ENCODE measurements at regions not wholly inside any gene's neighbourhood (a gene's known extent, or its start where the extent isn't known, plus 50 kb on each side); places are given as distances from the start of the nearest gene placed in this dataset.

DNA sequence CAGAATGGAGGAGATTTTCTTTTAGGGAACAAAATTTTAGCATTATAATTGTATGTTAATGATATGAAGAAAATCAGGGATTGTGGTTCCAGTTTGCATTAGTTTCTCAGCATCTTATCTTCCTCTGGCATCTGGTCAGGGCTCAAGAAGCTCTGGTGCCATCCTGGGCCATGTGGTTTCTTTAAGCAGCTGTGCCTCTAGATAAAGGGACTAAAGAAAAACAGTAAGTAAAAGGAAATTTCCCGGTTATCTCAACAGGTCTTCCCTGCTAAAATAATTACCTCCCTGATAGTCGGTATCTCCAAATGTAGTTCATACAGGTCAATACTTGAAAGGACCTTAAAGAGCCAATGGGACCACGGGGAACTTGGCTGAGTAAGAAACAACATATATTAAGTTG, 375.1 kb upstream of the RBMS3 start:
- TF ChIP-seq POLR2A (IDR thresholded peaks at IDR 0.05; ENCODE audit: extremely low read depth, insufficient read length) = no peak
- TF ChIP-seq, protein P1, sequence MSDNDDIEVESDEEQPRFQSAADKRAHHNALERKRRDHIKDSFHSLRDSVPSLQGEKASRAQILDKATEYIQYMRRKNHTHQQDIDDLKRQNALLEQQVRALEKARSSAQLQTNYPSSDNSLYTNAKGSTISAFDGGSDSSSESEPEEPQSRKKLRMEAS (IDR thresholded peaks at IDR 0.05; ENCODE audit: low read depth, low read length) = no peak
- TF ChIP-seq, protein P2, sequence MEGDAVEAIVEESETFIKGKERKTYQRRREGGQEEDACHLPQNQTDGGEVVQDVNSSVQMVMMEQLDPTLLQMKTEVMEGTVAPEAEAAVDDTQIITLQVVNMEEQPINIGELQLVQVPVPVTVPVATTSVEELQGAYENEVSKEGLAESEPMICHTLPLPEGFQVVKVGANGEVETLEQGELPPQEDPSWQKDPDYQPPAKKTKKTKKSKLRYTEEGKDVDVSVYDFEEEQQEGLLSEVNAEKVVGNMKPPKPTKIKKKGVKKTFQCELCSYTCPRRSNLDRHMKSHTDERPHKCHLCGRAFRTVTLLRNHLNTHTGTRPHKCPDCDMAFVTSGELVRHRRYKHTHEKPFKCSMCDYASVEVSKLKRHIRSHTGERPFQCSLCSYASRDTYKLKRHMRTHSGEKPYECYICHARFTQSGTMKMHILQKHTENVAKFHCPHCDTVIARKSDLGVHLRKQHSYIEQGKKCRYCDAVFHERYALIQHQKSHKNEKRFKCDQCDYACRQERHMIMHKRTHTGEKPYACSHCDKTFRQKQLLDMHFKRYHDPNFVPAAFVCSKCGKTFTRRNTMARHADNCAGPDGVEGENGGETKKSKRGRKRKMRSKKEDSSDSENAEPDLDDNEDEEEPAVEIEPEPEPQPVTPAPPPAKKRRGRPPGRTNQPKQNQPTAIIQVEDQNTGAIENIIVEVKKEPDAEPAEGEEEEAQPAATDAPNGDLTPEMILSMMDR (IDR thresholded peaks at IDR 0.05; ENCODE audit: low read depth, low read length) = no peak
- TF ChIP-seq MYC (IDR thresholded peaks at IDR 0.05; ENCODE audit: low read depth, low read length) = no peak
- no peak overlapping the region for H3K4me3 ChIP-seq (ENCODE audit: low read depth, low read length)
- DNase-seq (ENCODE audit: low read depth) = no peak

DNA sequence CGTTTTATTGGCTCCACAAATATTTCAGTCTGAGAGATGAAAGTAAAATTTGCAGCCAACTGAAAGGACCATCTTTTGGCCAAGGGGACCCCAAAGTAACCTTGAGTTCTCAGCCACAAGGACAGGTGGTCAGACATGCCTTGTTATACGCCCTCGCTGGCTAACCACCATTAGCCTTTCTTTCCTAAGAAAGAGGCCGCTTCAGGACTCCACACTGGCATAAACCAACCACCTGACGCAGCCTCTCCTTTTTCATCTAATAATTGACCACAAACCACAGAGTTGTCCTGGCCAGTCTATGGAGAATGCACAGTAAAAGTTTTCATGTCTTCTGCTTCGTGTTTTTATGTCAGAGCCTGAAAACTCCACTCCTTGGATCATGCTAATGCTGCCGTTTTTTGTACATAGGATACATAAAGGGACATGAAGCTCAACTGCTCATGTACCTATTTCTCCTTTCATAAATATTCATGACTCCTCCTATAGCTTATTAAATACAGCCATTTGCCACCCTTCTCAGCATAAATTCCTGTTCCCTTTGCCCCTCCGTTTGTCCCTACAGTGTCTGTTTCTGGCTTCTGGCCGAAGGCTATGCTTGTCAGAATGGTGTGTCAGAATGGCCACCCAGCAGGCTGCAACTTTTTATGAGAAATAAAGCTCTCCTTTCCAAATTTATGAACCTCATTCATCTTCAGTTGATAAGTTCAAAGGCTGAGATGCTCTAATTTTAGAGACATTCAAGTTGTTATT, 374.1 kb upstream of the RBMS3 start:
- no peak for DNase-seq (ENCODE audit: low read depth)

DNA sequence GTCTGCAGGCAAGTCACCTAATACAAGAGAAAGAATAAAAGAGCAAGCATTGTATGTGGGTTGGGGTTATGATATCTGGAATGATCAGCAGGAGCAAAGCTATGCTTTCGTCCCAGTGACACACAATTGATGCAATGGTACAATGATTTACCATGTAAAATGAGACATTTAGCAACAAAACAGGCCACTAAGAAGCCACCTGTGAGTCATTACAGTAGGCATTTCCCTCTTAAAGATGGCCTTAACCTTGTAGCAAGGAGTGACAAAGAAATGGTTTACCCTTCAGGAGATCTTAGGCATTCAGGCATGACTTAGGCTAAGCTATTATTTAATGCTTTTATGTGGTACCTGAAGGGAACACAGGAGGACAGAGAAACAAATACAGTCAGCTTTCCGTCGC, 373.3 kb upstream of the RBMS3 start:
- TF ChIP-seq, protein P1 (IDR thresholded peaks at IDR 0.05; ENCODE audit: low read depth, low read length) = no peak
- TF ChIP-seq, protein P2 (IDR thresholded peaks at IDR 0.05; ENCODE audit: low read depth, low read length) = no peak
- TF ChIP-seq MYC (IDR thresholded peaks at IDR 0.05; ENCODE audit: low read depth, low read length) (no peak), POLR2A (IDR thresholded peaks at IDR 0.05; ENCODE audit: extremely low read depth, insufficient read length) (no peak)
- DNase-seq (ENCODE audit: low read depth) = no peak
- no peak overlapping the region for H3K4me3 ChIP-seq (ENCODE audit: low read depth, low read length)

More for the DNA sequence above, 374.1 kb upstream of the RBMS3 start:
- TF ChIP-seq POLR2A (IDR thresholded peaks at IDR 0.05; ENCODE audit: extremely low read depth, insufficient read length) (no peak), MYC (IDR thresholded peaks at IDR 0.05; ENCODE audit: low read depth, low read length) (no peak)
- TF ChIP-seq, protein P2 (IDR thresholded peaks at IDR 0.05; ENCODE audit: low read depth, low read length) = no peak
- TF ChIP-seq, protein P1 (IDR thresholded peaks at IDR 0.05; ENCODE audit: low read depth, low read length) = no peak
- H3K4me3 ChIP-seq (ENCODE audit: low read depth, low read length) = no peak overlapping the region

DNA sequence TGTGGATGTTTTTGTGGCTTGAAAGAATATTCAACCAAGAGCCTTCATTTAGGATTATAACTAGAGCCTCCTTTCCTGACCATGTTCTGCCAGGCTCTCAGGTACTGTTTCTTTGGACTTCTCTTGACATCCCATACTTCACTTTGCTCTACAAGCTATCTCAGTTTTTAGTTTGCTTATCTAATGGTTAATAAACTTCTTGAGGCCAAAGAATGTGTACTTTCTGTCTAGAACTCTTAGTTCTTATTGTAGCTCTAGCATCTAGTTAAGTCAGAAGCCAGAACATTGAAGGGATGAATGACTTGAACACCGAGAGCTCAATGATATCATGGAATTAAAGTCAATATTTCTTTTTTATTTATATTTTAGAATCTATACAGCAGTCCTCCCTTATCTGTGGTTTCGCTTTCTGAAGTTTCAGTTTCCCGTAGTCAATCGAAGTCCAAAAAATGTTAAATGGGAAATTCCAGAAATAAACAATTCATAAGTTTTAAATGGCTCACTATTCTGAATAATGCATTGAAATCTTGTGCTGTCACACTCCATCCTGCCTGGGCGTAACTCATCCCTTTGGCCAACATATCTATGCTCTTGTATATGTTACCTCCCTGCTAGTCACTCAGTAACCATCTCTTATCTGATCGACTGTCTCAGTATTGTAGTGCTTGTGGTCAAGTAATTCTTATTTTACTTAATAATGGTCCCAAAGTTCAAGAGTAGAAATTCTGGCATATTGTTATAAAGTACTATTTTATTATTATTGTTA, 368.6 kb upstream of the RBMS3 start:
- TF ChIP-seq POLR2A (IDR thresholded peaks at IDR 0.05; ENCODE audit: extremely low read depth, insufficient read length) = no peak
- TF ChIP-seq, protein P1 (IDR thresholded peaks at IDR 0.05; ENCODE audit: low read depth, low read length) = no peak
- TF ChIP-seq, protein P2 (IDR thresholded peaks at IDR 0.05; ENCODE audit: low read depth, low read length) = no peak
- no peak for TF ChIP-seq MYC (IDR thresholded peaks at IDR 0.05; ENCODE audit: low read depth, low read length)
- DNase-seq (ENCODE audit: low read depth) = no peak
- H3K4me3 ChIP-seq (ENCODE audit: low read depth, low read length) = no peak overlapping the region

DNA sequence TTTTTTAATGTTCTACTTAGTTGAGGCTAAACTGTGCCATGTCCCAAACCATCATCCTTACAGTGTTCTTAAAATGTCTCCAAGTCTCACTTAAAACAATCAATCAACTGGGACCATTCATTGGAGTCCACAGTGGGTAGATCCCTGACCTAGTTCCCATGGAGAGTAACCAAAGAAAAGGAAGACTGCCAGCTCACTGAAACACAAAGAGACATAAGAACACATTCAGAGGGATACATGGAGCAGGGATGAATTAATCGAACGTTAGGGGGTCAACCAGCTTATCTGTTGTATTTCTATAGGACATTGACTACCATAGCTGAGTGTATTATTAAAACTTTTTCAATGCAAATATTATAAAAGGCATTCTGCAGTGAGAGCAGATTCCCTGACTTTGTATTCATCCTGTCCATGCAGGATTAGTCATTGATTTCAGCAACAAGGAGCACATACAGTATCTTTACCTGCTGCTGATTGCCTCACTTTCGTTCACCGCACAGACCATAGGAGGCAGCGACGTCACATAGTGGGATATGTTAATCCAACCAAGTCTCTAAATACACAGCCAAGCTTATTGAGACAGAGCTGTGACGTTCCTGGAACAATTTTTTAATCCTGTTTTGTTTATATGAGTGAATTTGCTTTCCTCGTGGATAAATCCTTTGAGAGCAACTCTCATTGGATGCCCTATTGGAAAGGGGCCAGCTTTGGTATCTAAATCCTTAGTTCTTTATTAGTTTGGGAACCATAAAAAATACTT, 364.9 kb upstream of the RBMS3 start:
- no peak overlapping the region for H3K4me3 ChIP-seq (ENCODE audit: low read depth, low read length)
- peak; percentile 5 for DNase-seq (ENCODE audit: low read depth)
- TF ChIP-seq POLR2A (IDR thresholded peaks at IDR 0.05; ENCODE audit: extremely low read depth, insufficient read length) = no peak
- TF ChIP-seq, protein P1 (IDR thresholded peaks at IDR 0.05; ENCODE audit: low read depth, low read length) = no peak
- TF ChIP-seq, protein P2 (IDR thresholded peaks at IDR 0.05; ENCODE audit: low read depth, low read length) = no peak
- no peak for TF ChIP-seq MYC (IDR thresholded peaks at IDR 0.05; ENCODE audit: low read depth, low read length)
